WTC11 (cell line): ENCODE measurements at regions not wholly inside any gene's neighbourhood (a gene's known extent, or its start where the extent isn't known, plus 50 kb on each side); places are given as distances from the start of the nearest gene placed in this dataset.

Experiments used
- ATAC-seq: fragments of 200-7000 bp; cut with Tn5 transposase; 2 replicates; pipeline ENCODE4 v1.10.0; 2021; ENCODE audit warnings: mild to moderate bottlenecking, moderate library complexity
- CTCF ChIA-PET: fragments of 300-600 bp; sonication (Branson Sonifier 250); formaldehyde crosslinking; loops from one replicate; lab custom pipeline; 2021; ENCODE audit warnings: antibody characterized with exemption; lab: Charles Lee
- POLR2A ChIA-PET: fragments of 350-600 bp; sonication (Branson Sonifier 250); formaldehyde crosslinking; loops from one replicate; lab custom pipeline; 2021; ENCODE audit warnings: antibody characterized with exemption; lab: Charles Lee
- DNase-seq: peaks from one replicate; pipeline ENCODE4 v3.0.0; 2021; ENCODE audit warnings: low spot score
- H3K27ac Mint-ChIP-seq: 2 replicates; pipeline ENCODE4 v1.8.0; 2021; ENCODE audit warnings: mixed read lengths
- H3K27me3 Mint-ChIP-seq: 2 replicates; pipeline ENCODE4 v1.8.0; 2021; ENCODE audit warnings: low read depth, mild to moderate bottlenecking, moderate library complexity, mixed read lengths
- H3K36me3 Mint-ChIP-seq: 2 replicates; pipeline ENCODE4 v1.8.0; 2021; ENCODE audit warnings: mixed read lengths
- H3K4me1 Mint-ChIP-seq: 2 replicates; pipeline ENCODE4 v1.8.0; 2022; ENCODE audit warnings: mixed read lengths
- H3K4me3 Mint-ChIP-seq: 2 replicates; pipeline ENCODE4 v1.8.0; 2021; ENCODE audit warnings: mild to moderate bottlenecking, moderate library complexity, mixed read lengths
- H3K9me3 Mint-ChIP-seq: 2 replicates; pipeline ENCODE4 v1.8.0; 2021; ENCODE audit warnings: mixed read lengths
- ELF4 ChIP-seq: sonication (generic); formaldehyde crosslinking; IDR thresholded peaks from 2 replicates; pipeline ENCODE4 v1.8.1; 2022; ENCODE audit warnings: low read depth, mild to moderate bottlenecking, moderate library complexity, missing genetic modification reagents
- FOXK1 ChIP-seq: sonication (generic); formaldehyde crosslinking; IDR thresholded peaks from 2 replicates; pipeline ENCODE4 v1.8.0; 2022; ENCODE audit warnings: mild to moderate bottlenecking, moderate library complexity, missing genetic modification reagents
- GTF2I ChIP-seq: fragments of 250-450 bp; sonication (Bioruptor Pico); conservative IDR thresholded peaks from 2 replicates; pipeline ENCODE4 v1.4.0; 2021; ENCODE audit warnings: mild to moderate bottlenecking
- HMGA2 ChIP-seq: fragments of 250-450 bp; sonication (Bioruptor Pico); IDR thresholded peaks from 2 replicates; pipeline ENCODE4 v1.4.0; 2021; ENCODE audit warnings: mild to moderate bottlenecking, moderate library complexity
- IRF2 ChIP-seq: sonication (generic); formaldehyde crosslinking; IDR thresholded peaks from 2 replicates; pipeline ENCODE4 v1.8.0; 2022; ENCODE audit warnings: low read depth, missing genetic modification reagents, borderline replicate concordance
- JAZF1 ChIP-seq: fragments of 250-450 bp; sonication (Bioruptor Pico); IDR thresholded peaks from 2 replicates; pipeline ENCODE4 v1.9.0; 2021; ENCODE audit warnings: moderate library complexity, mild to moderate bottlenecking, inconsistent platforms
- JUN ChIP-seq: sonication (generic); formaldehyde crosslinking; IDR thresholded peaks from 2 replicates; pipeline ENCODE4 v1.8.0; 2023; ENCODE audit warnings: mild to moderate bottlenecking, missing genetic modification reagents
- MXD4 ChIP-seq: fragments of 250-450 bp; sonication (Bioruptor Pico); IDR thresholded peaks from 2 replicates; pipeline ENCODE4 v1.8.0; 2021; ENCODE audit warnings: mild to moderate bottlenecking, moderate library complexity, borderline replicate concordance
- NR1H2 ChIP-seq: sonication (generic); formaldehyde crosslinking; IDR thresholded peaks from 2 replicates; pipeline ENCODE4 v1.9.0; 2021; ENCODE audit warnings: mild to moderate bottlenecking, moderate library complexity, missing genetic modification reagents
- OVOL2 ChIP-seq: fragments of 250-450 bp; sonication (Bioruptor Pico); IDR thresholded peaks from 2 replicates; pipeline ENCODE4 v1.9.0; 2021; ENCODE audit warnings: mild to moderate bottlenecking, borderline replicate concordance
- PRRX2 ChIP-seq: fragments of 250-450 bp; sonication (Bioruptor Pico); IDR thresholded peaks from 2 replicates; pipeline ENCODE4 v1.8.0; 2021; ENCODE audit warnings: mild to moderate bottlenecking
- RELA ChIP-seq: sonication (generic); formaldehyde crosslinking; IDR thresholded peaks from 2 replicates; pipeline ENCODE4 v1.8.1; 2022; ENCODE audit warnings: missing genetic modification reagents, mild to moderate bottlenecking, borderline replicate concordance
- TP53 ChIP-seq: sonication (generic); formaldehyde crosslinking; IDR thresholded peaks from 2 replicates; pipeline ENCODE4 v1.8.1; 2023; ENCODE audit warnings: mild to moderate bottlenecking, missing genetic modification reagents
- ZNF121 ChIP-seq: sonication (generic); formaldehyde crosslinking; IDR thresholded peaks from 2 replicates; pipeline ENCODE4 v1.8.0; 2023; ENCODE audit warnings: missing genetic modification reagents
- ZNF317 ChIP-seq: sonication (generic); formaldehyde crosslinking; IDR thresholded peaks from 2 replicates; pipeline ENCODE4 v1.8.1; 2023; ENCODE audit warnings: low read depth, mild to moderate bottlenecking, moderate library complexity, missing genetic modification reagents, borderline replicate concordance
- ZNF416 ChIP-seq: fragments of 250-450 bp; sonication (Bioruptor Pico); IDR thresholded peaks from 2 replicates; pipeline ENCODE4 v1.9.0; 2021; ENCODE audit warnings: mild to moderate bottlenecking, inconsistent platforms
- TF ChIP-seq, protein P1 (sequence below): sonication (generic); formaldehyde crosslinking; IDR thresholded peaks from 2 replicates; pipeline ENCODE4 v1.8.1; 2023; ENCODE audit warnings: mild to moderate bottlenecking, missing genetic modification reagents, moderate library complexity
- TF ChIP-seq, protein P2 (sequence below): fragments of 250-450 bp; sonication (Bioruptor Pico); IDR thresholded peaks from 2 replicates; pipeline ENCODE4 v1.9.0; 2021; ENCODE audit warnings: moderate library complexity, mild to moderate bottlenecking, inconsistent platforms, borderline replicate concordance
- TF ChIP-seq, protein P3 (sequence below): sonication (generic); formaldehyde crosslinking; IDR thresholded peaks from 2 replicates; pipeline ENCODE4 v1.8.1; 2022; ENCODE audit warnings: low read depth, mild to moderate bottlenecking, moderate library complexity, missing genetic modification reagents, borderline replicate concordance
- TF ChIP-seq, protein P4 (sequence below): sonication (generic); formaldehyde crosslinking; IDR thresholded peaks from 2 replicates; pipeline ENCODE4 v1.8.0; 2022; ENCODE audit warnings: mild to moderate bottlenecking, missing genetic modification reagents
- TF ChIP-seq, protein P5 (sequence below): sonication (generic); formaldehyde crosslinking; IDR thresholded peaks from 2 replicates; pipeline ENCODE4 v1.8.1; 2023; ENCODE audit warnings: mild to moderate bottlenecking, missing genetic modification reagents
- TF ChIP-seq, protein P6 (sequence below): fragments of 200-600 bp; IDR thresholded peaks from 2 replicates; pipeline ENCODE4 v1.8.0; 2022; ENCODE audit warnings: antibody characterized with exemption

DNA sequence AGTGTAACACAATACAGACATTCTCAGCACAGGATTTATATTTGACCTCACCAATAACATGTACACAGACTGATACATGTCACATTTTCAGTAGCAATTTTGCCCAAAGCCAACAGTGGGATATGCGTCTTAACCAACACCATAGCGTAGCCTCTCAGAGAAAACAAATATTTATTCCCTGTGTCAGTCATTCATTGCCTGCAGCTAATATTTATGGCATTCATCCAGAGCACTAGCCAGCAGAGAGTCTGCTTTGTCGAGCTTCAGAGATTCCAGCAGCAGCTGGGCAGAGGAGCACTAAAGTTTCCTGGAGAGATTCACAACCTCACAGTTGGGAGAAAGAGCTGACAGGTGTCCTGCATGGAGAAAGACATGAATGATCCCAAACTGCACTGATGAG is 400.7 kb upstream of the DAB1 start:
- no peaks in the 10 kb centered on the region for H3K9me3 Mint-ChIP-seq
- H3K4me3 Mint-ChIP-seq: no peak overlapping the region
- H3K36me3 Mint-ChIP-seq: no peaks in the 10 kb centered on the region
- no peak for ATAC-seq
- no peak for DNase-seq
- no peaks in the 10 kb centered on the region for H3K4me1 Mint-ChIP-seq
- no peak overlapping the region for H3K27ac Mint-ChIP-seq
- ChIA-PET CTCF (no interaction called here), POLR2A (no interaction called here)
- TF ChIP-seq, protein P1, sequence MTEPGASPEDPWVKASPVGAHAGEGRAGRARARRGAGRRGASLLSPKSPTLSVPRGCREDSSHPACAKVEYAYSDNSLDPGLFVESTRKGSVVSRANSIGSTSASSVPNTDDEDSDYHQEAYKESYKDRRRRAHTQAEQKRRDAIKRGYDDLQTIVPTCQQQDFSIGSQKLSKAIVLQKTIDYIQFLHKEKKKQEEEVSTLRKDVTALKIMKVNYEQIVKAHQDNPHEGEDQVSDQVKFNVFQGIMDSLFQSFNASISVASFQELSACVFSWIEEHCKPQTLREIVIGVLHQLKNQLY (CRISPR knock-in tag): no peak
- TF ChIP-seq GTF2I (CRISPR knock-in tag): no peak
- TF ChIP-seq IRF2 (CRISPR knock-in tag): no peak
- TF ChIP-seq PRRX2 (CRISPR knock-in tag): no peak
- TF ChIP-seq, protein P2, sequence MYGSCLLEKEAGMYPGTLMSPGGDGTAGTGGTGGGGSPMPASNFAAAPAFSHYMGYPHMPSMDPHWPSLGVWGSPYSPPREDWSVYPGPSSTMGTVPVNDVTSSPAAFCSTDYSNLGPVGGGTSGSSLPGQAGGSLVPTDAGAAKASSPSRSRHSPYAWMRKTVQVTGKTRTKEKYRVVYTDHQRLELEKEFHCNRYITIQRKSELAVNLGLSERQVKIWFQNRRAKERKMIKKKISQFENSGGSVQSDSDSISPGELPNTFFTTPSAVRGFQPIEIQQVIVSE (CRISPR knock-in tag): no peak
- no peak for TF ChIP-seq ZNF121
- no peak for TF ChIP-seq JAZF1
- no peak for TF ChIP-seq MXD4
- no peak for TF ChIP-seq ZNF416 (CRISPR knock-in tag)
- TF ChIP-seq RELA (CRISPR knock-in tag): no peak
- no peak for TF ChIP-seq NR1H2
- no peak for TF ChIP-seq ELF4 (CRISPR knock-in tag)
- H3K27me3 Mint-ChIP-seq: no peaks in the 10 kb centered on the region

DNA sequence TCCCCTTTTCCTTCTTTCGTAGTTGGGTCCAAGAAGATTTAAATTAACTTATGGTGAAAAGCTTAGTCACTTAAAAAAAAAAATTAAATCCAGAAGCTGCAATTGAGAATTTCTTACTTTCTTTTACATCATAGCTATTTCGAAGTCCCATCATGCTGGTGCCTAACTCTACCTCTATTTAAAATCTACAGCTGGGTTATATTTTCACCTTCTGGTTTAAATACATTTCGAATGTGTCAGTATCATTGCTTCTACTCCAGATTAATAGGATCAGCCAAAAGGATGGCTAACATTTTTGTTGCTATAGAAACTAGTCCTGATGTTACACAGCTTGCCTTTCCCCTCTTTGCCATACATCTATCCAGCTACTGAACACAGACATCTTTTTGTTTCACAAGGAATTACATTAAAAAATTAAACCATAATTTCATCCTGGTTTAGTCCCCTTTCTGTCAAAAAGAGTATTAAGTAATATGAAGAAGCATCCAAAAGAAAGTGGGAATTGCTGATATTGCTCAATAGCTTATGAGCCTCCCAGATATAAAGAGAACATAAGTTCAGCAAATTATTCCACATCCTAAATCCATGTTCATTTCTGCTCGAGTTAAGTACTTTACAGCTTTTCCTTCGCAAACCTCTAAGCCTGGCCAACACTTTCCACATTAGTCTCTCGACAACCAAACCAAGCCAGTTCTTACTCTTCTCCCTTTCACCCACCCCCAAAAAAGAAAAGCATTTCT is 396.7 kb upstream of the DAB1 start:
- no peaks in the 10 kb centered on the region for H3K27me3 Mint-ChIP-seq
- CTCF ChIA-PET: interaction anchor here (0.6 kb wide), 1 partner anchor 191 kb away, joined by 4 read pairs; no protein-coding TSS in a partner anchor

More for the DNA sequence above, 396.7 kb upstream of the DAB1 start:
- Mint-ChIP-seq H3K9me3 (no peaks in the 10 kb centered on the region), H3K4me1 (no peaks in the 10 kb centered on the region), H3K27ac (no peak overlapping the region), H3K36me3 (no peaks in the 10 kb centered on the region), H3K4me3 (no peak overlapping the region)
- DNase-seq: no peak
- no peak for ATAC-seq
- TF ChIP-seq, protein P3, sequence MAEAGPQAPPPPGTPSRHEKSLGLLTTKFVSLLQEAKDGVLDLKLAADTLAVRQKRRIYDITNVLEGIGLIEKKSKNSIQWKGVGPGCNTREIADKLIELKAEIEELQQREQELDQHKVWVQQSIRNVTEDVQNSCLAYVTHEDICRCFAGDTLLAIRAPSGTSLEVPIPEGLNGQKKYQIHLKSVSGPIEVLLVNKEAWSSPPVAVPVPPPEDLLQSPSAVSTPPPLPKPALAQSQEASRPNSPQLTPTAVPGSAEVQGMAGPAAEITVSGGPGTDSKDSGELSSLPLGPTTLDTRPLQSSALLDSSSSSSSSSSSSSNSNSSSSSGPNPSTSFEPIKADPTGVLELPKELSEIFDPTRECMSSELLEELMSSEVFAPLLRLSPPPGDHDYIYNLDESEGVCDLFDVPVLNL (CRISPR knock-in tag): no peak
- TF ChIP-seq JUN (CRISPR knock-in tag): no peak
- TF ChIP-seq, protein P4, sequence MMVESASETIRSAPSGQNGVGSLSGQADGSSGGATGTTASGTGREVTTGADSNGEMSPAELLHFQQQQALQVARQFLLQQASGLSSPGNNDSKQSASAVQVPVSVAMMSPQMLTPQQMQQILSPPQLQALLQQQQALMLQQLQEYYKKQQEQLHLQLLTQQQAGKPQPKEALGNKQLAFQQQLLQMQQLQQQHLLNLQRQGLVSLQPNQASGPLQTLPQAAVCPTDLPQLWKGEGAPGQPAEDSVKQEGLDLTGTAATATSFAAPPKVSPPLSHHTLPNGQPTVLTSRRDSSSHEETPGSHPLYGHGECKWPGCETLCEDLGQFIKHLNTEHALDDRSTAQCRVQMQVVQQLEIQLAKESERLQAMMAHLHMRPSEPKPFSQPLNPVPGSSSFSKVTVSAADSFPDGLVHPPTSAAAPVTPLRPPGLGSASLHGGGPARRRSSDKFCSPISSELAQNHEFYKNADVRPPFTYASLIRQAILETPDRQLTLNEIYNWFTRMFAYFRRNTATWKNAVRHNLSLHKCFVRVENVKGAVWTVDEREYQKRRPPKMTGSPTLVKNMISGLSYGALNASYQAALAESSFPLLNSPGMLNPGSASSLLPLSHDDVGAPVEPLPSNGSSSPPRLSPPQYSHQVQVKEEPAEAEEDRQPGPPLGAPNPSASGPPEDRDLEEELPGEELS (CRISPR knock-in tag): no peak
- TF ChIP-seq TP53: no peak
- TF ChIP-seq, protein P5, sequence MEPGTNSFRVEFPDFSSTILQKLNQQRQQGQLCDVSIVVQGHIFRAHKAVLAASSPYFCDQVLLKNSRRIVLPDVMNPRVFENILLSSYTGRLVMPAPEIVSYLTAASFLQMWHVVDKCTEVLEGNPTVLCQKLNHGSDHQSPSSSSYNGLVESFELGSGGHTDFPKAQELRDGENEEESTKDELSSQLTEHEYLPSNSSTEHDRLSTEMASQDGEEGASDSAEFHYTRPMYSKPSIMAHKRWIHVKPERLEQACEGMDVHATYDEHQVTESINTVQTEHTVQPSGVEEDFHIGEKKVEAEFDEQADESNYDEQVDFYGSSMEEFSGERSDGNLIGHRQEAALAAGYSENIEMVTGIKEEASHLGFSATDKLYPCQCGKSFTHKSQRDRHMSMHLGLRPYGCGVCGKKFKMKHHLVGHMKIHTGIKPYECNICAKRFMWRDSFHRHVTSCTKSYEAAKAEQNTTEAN (CRISPR knock-in tag): no peak
- no peak for TF ChIP-seq ZNF317 (CRISPR knock-in tag)
- TF ChIP-seq OVOL2 (CRISPR knock-in tag): no peak
- TF ChIP-seq, protein P6, sequence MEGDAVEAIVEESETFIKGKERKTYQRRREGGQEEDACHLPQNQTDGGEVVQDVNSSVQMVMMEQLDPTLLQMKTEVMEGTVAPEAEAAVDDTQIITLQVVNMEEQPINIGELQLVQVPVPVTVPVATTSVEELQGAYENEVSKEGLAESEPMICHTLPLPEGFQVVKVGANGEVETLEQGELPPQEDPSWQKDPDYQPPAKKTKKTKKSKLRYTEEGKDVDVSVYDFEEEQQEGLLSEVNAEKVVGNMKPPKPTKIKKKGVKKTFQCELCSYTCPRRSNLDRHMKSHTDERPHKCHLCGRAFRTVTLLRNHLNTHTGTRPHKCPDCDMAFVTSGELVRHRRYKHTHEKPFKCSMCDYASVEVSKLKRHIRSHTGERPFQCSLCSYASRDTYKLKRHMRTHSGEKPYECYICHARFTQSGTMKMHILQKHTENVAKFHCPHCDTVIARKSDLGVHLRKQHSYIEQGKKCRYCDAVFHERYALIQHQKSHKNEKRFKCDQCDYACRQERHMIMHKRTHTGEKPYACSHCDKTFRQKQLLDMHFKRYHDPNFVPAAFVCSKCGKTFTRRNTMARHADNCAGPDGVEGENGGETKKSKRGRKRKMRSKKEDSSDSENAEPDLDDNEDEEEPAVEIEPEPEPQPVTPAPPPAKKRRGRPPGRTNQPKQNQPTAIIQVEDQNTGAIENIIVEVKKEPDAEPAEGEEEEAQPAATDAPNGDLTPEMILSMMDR: no peak
- TF ChIP-seq HMGA2 (CRISPR knock-in tag): no peak
- TF ChIP-seq FOXK1 (CRISPR knock-in tag): no peak
- POLR2A ChIA-PET: no interaction called here
